Esophagus squamous epithelium (tissue), 4 donors: ENCODE measurements at regions not wholly inside any gene's neighbourhood (a gene's known extent, or its start where the extent isn't known, plus 50 kb on each side); places are given as distances from the start of the nearest gene placed in this dataset.

ENCODE experiments used
- CTCF ChIP-seq, 6 experiments: fragments of 450-650 bp in 4 of 6; fragments of 200-600 bp in 2 of 6; sonication (generic) in 2 of 6; IDR thresholded peaks; one replicate each; pipeline ENCODE4 v1.5.1; 2016 to 2019; ENCODE audit warnings: antibody characterized with exemption in 6 of 6, mild to moderate bottlenecking in 4 of 6, moderate library complexity in 4 of 6
- POLR2A ChIP-seq, 4 donors: fragments of 450-650 bp; IDR thresholded peaks; one replicate each; pipeline ENCODE4 v1.6.1; 2017; ENCODE audit warnings: antibody characterized with exemption in 4 of 4, mild to moderate bottlenecking in 4 of 4, moderate library complexity in 3 of 4

- TF ChIP-seq CTCF (IDR thresholded peaks at IDR 0.05) (no peak), POLR2A (IDR thresholded peaks at IDR 0.05) (no peak)
Measured at GRCh38 chr4:33031328-33031727, 2311.2 kb downstream of the PCDH7 start.
